Left cardiac atrium (tissue), 4 donors: ENCODE measurements at regions not wholly inside any gene's neighbourhood (a gene's known extent, or its start where the extent isn't known, plus 50 kb on each side); places are given as distances from the start of the nearest gene placed in this dataset.

Source experiments
- ATAC-seq, 2 donors: fragments of 200-7000 bp; cut with Tn5 transposase; one replicate each; pipeline ENCODE4 v1.9.1; 2020; ENCODE audit warnings: mild to moderate bottlenecking in 2 of 2, moderate library complexity in 2 of 2
- DNase-seq: peaks from one replicate; pipeline ENCODE4 v3.0.0-alpha.2; 2020
- intact Hi-C, 2 donors: fragments of 100-400 bp; cut with DNase I; formaldehyde crosslinking; loops; one replicate each; pipeline versions ENCODE4 v1.14.1 to v1.15.1; 2022 to 2023
- donor health status: DM: no; HTN: yes; CAD: no.
- donor health status: DM: no; HTN: yes; CAD: no; lungs with severe emphysema.
- donor health status: DM: yes; HTN: yes; CAD: no.
- donor health status: Dilated cardiomyopathy.

DNA sequence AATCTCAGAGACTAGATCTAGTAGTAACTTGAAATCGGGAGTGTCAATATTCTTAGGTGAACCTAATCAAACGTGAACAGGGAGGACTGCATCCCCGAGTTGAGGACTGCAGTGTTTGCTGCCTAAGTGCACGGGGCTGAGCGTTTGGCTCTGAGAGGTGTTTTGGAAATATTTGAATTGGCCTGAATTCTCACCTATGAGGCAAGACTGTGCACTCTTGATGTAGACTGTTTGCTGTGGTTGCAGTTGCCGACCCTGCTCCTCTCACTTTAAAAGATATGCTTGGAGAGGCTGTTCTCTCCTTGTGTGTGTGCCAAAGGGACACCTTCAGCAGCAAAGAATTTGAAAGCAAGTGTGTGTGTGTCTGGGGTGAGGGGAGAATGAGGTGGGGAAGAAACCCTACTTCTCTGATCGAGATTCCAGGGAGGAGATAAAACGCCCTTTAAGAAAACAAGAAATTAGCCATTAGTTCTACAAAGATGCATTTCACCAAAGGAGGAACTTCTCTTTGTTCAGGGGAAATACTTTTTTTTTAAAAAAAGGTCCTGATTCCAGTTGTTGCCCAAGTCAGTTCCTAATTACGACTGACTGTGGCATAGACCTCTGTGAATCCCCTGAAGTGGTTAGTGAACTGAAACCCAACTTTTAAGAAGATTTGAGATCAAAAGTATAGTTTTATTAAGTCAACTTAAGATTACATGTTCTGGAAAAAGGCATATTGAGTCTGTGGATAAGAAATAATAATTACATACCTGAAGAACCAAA, 106.6 kb downstream of the DYRK2 start:
- ATAC-seq (peak; percentile 32 to 49), DNase-seq (peak; percentile 48)
- intact Hi-C loops: no loop called here

GRCh38 chr12:67757651-67758050, 109.1 kb downstream of the DYRK2 start:
- no peak for DNase-seq
- no peak for ATAC-seq
- intact Hi-C loops: no loop called here

- intact Hi-C loops: no loop called here
- DNase-seq (no peak), ATAC-seq (no peak)
These were observed 109.6 kb downstream of the DYRK2 start for GRCh38 chr12:67758119-67758518.

GRCh38 chr12:67758521-67758920, 110.0 kb downstream of the DYRK2 start:
- intact Hi-C loops: no loop called here
- ATAC-seq (peak in 1 of 2 donors; percentile 65), DNase-seq (no peak)

GRCh38 chr12:67759829-67760228, 111.3 kb downstream of the DYRK2 start:
- ATAC-seq (no peak), DNase-seq (no peak)
- intact Hi-C loops: no loop called here

DNA sequence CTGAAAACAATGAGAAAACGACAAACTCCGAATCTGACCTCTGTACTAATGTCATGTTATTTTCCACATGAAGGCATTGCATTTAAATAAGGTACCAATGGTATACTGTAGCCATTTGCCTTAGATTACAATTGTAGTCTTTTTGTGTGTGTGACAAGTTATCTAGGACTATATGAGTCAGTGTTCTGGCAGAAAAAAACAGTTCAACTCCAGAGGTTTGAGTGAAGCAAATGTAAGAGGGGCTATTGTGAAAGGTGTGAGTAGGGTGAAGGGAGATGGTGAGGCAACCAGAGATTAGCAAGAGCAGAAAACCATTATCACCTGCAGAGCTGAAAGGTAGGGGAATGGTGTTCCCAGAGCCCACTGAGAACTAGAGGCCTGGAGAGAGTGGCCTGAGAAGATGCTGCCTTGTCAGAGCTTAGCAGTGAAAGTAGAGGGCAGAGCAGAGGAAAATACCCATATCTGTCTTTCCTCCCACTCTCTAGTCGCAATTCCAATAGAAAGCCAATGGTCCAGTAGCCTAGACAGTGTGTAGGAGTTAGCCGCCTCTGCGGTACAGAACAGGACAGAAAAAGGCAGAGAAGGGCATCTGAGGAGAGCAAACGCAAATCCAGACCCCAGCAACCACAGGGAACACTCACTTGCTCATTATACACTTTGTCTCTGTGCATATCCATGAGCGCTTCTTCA, 112.2 kb downstream of the DYRK2 start:
- DNase-seq (no peak), ATAC-seq (peak in 1 of 2 donors; percentile 49)
- intact Hi-C loops: no loop called here

- intact Hi-C loops: no loop called here
- ATAC-seq: no peak
These were observed 113.0 kb downstream of the DYRK2 start for GRCh38 chr12:67761566-67761965.

GRCh38 chr12:67764055-67764454, 115.5 kb downstream of the DYRK2 start:
- ATAC-seq (no peak), DNase-seq (no peak)
- intact Hi-C loops: no loop called here

More at GRCh38 chr12:67761566-67761965, 113.0 kb downstream of the DYRK2 start:
- no peak for DNase-seq

- intact Hi-C loops: no loop called here
- ATAC-seq (no peak), DNase-seq (no peak)
These were observed 116.5 kb downstream of the DYRK2 start for GRCh38 chr12:67764946-67765619.

GRCh38 chr12:67765776-67766766, 117.5 kb downstream of the DYRK2 start:
- intact Hi-C loops: no loop called here
- ATAC-seq: no peak
- no peak for DNase-seq

GRCh38 chr12:67772267-67773169, 124.0 kb downstream of the DYRK2 start:
- DNase-seq (no peak), ATAC-seq (peak; percentile 99)
- intact Hi-C loops: loop anchor here in 1 of 2 donors (10.0 kb wide), 1 partner anchor 118 kb away; no protein-coding TSS in a partner anchor

DNA sequence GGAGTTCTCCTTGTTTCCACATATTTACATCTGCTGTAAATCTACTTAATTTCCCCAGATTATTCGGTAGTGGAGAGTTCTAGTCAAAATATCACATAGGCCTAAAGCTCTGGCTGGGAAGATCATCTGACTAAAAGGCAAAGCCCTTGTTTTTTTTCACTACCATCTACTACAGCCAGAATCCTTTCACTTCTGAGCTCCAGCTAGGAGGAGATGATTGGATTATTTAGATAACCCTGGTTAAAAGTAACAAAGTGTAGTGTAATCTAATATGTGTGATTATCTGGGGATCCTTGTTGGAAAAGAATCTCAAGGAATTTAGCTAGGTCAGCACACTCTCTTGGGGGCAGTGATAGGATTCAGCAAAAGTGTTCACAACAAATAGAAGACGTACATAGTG, 125.4 kb downstream of the DYRK2 start:
- DNase-seq (no peak), ATAC-seq (no peak)
- intact Hi-C loops: loop anchor here in 1 of 2 donors (10.0 kb wide), 1 partner anchor 119 kb away; no protein-coding TSS in a partner anchor

DNA sequence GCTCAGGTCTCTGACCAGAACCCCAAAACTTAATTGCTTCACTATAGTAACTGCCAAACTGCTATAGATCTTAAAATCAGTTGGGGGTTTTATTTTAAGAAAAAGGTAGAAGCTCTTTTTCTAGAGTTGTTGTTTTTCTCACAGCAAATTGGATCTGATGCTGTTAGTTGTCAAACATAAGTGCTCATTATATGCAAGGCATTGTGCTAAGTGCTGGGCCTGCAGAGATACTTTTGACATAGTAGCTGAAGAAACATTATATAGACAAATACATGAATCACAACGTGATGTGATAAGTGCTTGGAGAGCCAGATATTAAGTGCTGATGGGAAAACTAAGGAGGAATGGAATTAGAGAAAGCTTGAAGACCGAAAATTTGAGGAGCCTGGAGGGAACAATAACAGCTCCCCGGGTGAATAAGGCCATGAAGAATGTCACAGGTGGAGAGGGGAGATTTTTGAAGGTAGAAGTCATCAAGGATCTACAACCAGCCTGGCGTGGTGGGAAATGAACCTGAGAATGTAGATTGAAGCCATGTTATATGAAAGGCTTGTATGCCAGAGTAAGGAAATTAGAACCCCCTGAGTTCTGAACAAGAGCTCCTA, 126.5 kb downstream of the DYRK2 start:
- ATAC-seq (no peak), DNase-seq (no peak)
- intact Hi-C loops: loop anchor here in 1 of 2 donors (10.0 kb wide), 1 partner anchor 120 kb away; no protein-coding TSS in a partner anchor

DNA sequence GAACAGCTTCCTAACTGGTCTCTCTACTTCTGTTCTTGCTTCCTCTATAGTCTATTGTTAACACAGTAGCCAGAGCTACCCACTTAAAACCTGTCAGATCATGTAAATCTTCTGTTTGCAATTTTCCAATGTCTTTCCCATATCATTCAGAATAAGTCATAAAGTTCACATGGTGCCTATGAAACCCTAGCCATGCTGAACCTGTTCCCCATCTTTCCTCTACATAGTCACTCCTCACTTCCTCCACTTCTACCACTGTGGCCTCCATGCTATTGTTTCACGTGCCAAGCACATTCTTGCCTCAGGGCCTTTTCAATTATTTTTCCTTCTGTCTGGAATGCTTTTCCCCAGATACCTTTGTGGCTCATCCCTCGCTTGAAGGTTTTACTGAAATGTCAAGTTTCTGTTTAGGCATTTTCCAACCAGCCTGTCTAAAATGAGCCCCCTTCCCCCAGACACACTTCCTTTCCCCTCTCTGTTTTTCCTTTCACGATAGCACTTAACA, 132.1 kb downstream of the DYRK2 start:
- intact Hi-C loops: no loop called here

DNA sequence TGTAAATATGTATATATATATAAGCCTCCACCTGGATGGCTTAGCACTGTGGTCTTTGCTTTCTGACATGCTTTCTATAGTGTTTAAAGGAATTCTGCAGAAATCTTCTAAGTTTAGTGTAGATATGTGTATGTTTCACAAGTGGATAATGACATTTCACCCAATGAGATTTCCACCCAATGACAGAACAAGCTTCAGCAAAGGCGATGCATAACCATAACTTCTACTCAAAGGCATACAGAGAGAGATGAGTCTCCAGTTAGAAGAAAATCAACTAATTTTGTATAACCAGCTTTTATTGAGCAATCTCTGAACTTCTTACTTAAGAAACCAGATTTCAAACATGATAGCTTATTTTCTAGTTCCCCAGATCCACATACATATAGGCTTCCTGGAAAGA, 134.0 kb downstream of the DYRK2 start:
- ATAC-seq: no peak
- intact Hi-C loops: no loop called here

More for the DNA sequence above, 132.1 kb downstream of the DYRK2 start:
- no peak for ATAC-seq
- no peak for DNase-seq

DNA sequence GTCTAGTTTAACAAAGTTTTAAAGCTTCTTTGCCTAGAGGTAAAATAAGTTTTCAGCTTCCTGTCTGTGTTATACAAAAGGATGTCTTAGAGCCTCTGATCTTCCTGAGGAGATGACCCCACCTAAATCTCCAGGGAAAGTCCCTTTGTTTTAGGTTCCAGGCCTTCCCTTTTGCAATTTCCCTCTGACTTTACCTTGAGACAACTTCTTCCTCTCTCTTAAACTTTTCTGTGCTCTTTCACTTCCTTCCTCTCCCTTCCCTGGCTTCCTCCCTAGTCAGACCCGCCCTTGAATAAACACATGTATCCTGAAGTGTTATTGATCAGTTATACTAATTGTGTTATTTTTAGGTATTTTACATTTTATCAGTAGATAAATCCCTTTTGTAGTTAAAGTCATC, 134.8 kb downstream of the DYRK2 start:
- intact Hi-C loops: no loop called here
- no peak for ATAC-seq

More for the DNA sequence above, 134.0 kb downstream of the DYRK2 start:
- no peak for DNase-seq

DNA sequence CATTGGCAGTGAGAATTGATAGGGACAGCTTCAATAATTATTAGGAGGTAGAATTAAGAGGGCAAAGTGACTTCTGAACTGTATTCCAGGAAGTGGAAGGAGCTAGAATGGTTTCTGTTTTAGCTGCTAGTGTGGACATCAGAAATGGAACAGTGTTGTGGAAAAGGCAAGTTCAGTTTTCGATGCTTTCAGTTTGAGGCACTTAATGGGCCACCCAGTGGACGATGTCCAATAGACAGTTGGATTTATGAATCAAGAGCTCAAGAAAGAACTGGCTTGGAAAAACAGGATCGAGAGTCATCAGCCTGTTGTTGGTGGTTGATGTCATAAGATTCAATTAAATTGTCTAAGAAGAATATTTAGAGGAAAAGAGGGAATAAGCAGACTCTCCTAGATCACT, 136.3 kb downstream of the DYRK2 start:
- no peak for DNase-seq
- intact Hi-C loops: no loop called here
- ATAC-seq: no peak

More for the DNA sequence above, 134.8 kb downstream of the DYRK2 start:
- DNase-seq: no peak
